Stimulated activated CD4-positive, alpha-beta T cell treated with anti-CD3 and anti-CD28 coated beads, Interleukin-4, amount 100 ng/mL, for 1 hour (primary cell): ENCODE measurements at regions not wholly inside any gene's neighbourhood (a gene's known extent, or its start where the extent isn't known, plus 50 kb on each side); places are given as distances from the start of the nearest gene placed in this dataset.

Experiments
- DNase-seq: peaks from one replicate; pipeline ENCODE4 v3.0.0-alpha.2; 2020

DNA sequence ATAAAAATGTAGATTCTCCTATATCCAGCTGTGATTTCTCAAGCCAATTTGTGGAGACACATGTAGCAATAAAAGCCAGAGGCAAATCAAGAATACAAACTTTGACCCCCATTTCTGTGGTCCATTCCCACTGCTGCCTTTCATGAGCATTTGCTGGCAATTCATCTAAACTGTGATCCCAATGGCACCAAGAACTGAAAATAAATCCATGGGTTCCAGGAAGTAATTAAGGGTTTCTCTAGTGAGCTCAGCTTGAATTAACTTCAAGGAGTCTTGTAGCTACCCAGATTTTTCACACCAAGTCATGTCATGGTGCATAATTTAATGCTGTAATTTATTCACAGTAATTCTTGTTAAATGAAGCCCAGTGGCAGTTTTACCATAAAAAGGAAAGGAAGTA lies 145.0 kb upstream of the SMC2 start:
- no peak for DNase-seq

DNA sequence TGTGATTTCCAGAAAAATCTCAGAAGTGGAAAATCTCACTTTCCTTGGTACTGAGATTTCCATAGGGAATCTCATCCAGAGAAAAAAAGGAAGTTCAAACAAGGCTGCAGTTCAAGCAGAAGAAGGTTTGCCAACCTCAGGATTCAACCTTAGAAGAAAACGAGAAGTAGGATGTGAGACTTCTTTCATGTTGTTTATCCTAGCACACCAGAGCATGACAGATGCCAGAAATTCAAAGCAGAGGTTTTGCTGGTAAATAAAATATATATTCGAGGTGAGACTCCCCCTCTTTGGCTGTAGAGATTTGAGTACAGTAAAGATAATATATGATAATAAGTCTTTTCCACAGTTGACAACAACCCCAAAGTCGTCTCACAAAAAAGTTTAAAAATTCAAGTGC lies 116.9 kb upstream of the SMC2 start:
- no peak for DNase-seq

DNA sequence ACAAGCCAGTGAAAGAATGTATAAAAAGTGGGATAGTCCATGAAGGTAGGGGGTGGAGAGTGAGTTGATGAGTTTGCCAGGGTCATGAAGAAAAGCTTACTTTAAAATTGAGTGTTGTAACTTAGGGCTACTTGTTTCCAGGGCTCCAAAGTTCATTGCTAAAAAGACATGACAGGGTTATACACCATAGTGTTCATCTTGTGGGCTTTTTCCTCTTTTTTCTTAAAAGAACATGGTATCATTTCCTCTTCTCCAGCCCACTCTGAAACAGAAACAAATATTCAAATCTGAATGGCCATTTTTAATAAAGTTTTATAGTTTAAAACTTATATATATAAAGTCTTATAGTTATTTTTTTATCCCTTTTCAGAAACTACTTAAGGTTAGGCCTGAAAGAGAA lies 115.7 kb upstream of the SMC2 start:
- DNase-seq = no peak

DNA sequence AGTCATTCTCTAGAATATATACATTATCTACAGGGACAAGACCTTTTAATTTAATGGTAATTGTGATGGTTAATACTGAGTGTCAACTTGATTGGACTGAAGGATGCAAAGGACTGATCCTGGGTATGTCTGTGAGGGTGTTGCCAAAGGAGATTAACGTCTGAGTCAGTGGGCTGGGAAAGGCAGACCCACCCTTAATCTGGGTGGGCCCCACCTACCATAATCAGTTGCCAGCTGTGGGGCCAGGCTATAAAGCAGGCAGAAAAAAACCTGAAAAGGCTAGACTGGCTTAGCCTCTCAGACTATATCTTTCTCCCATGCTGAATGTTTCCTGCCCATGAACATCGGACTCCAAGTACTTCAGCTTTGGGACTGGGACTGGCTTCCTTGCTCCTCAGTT lies 112.2 kb upstream of the SMC2 start:
- no peak for DNase-seq

DNA sequence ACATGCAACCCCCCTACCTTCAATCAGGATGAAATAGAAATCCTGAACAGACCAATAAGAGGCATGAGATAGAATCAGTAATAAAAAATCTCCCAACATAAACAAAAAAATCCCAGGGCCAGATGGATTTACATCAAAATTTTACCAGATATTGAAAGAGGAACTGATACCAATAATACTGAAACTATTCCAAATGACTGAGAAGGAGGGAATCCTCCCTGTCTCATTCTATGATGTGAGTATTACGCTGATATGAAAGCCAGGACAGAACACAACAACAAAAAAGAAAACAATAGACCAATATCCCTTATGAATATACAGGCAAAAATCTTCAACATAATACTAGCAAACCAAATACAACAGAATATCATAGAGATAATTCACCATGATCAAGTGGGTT lies 109.0 kb upstream of the SMC2 start:
- no peak for DNase-seq

DNA sequence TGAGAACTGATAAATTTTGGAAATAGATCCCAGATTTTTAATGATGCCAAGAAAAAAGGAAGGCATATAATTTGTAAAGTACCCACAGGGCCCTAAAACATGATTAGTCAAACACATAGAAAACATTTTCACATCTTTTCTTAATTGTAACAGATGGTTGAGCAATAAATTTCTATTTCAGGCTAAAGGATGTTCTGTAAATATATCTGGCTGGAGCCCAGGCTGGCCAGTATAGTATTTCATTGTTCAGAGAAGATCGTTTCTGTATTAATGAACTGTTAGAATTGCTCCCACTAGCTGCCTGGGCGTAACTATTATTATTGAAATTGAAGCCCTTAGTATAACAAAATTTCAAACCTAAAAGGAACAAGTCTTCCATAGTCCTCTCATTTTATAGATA lies 105.3 kb upstream of the SMC2 start:
- no peak for DNase-seq

DNA sequence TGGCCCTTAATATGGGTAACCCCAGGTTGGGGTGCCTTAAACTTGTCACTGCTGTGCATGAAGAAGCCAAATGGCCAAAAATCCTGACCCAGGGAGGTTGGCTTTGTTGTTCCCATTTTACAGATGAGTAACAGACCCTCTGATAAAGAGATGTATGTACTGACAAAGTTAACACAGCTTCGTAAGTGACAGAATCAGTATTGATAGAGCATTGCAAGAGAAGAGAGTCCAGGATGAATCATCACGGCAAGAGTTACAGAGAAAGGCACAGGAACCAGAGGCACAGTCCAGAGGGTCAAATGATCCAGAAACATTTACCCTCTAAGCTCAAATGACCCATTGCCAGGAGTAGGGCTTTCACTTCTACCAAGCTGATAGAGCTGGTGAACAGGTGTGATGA lies 103.8 kb upstream of the SMC2 start:
- DNase-seq = no peak

DNA sequence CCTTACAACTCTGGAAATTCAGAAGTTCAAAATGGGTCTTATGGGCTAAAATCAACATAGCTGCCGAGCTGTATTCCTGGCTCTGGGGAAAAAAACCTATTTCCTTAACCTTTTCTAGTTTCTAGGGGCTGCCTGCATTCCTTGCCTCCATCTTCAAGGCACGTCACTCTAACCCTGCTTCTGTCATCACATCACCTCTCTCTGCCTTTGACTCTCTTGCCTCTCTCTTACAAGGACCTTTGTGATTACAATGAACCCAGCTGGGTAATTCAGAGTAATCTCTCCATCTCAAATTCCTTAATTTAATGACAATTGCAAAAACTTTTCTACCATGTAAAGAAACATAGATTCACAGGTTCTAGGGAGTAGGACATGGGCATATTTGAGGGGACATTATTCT lies 103.1 kb upstream of the SMC2 start:
- no peak for DNase-seq

DNA sequence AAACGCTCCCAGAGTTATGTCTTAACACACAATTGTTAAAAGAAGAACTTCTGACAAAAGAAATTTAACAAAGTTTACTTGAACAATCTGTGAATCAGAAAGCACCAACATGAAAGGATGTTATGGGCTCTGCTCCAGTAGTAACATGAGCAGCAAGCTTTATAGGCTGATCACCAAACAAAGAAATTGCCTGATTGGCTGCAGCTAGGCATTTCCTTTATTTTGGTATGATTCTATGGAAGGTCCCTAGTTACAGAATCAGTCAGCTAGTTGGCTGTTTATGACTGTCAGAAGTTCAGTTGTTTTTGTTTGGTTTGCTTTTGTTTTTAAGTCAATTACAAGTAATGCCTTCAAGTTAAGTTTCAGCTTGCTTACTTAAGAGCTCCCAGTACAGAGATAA lies 102.4 kb upstream of the SMC2 start:
- no peak for DNase-seq

DNA sequence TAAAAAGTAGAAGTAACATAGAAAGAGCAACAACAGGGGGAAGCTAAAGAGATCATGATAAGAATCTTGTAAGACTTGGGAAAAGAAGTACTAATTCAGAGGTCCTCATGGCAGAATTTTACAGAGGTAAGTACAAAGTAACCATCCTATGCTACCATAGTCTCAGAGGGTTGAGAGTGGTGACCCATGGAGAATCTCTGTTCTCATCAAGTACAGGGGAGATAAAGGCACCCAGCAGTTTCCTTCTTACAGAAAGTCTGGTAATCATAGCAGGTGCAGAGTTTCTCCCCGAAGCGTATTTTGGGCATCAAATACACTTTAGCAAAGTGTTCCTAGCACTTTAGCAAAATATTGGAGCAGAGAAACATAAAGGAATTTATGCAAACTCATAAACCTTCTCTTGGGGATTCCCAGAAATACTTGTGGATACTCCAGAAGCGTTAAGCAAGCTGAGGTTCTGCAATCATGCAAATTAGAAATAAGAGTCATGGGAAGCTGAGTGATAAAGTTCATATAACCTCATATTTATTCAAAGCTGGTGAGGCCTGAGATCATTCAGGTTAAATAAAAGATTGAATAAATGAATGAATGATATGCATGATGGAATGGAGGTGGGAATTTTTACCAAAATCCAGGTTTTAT lies 101.0 kb upstream of the SMC2 start:
- DNase-seq = no peak

DNA sequence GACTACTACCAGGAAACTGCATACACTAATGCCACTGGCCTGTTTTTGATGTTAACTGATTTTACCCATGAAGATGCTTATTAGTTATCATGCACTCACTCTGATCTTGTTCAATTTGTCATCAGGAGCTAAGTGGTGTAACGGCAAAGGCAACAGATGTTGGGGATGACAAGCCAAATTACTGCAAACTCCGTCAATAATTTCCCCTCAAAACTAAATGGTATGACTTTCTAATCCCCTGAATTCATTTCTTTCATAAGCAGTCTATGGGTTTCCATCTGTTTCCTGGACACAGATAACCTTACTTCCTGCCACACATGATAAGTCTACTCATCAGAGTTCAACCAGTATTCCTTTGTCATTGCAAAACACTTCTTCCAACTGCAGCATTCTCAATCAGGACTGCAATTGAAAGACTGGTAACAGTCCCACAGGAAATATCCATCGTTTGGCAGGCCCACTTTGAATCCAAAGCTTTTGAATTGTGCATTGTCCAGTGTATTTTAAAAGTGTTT lies 96.2 kb upstream of the SMC2 start:
- DNase-seq = no peak

DNA sequence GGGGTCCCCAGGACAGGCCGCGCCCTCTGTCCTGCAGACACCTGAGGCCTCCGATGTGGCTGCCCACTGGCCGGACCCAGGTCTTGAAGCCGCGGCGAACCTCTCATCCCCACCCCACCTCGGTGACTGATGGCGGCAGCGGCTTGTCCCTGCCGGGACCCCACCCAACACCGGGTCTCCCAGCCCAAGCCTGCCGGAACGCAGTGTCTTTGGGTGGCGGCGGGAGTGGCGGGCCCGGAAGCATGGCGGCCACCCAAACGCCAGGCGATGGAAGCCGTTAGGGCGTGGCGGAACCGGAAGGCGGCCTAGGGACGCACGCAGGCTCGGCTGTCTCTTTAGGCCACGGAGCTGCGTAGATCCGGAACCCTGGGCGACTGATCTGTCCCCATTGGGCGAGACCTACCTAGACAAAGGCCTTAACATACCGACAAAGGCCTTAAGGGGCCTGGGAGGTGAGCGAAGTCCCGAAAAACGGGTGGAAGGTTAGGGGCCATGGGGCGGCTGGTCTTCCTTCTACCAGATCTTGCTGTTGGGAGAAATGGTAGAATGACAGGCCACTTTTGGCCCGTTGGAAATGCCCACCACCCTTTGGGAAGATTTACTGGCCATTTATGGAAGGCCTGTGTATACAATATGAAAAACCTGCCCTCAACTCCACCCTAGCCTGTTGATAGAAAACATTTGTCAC lies 94.6 kb upstream of the SMC2 start:
- no peak for DNase-seq

DNA sequence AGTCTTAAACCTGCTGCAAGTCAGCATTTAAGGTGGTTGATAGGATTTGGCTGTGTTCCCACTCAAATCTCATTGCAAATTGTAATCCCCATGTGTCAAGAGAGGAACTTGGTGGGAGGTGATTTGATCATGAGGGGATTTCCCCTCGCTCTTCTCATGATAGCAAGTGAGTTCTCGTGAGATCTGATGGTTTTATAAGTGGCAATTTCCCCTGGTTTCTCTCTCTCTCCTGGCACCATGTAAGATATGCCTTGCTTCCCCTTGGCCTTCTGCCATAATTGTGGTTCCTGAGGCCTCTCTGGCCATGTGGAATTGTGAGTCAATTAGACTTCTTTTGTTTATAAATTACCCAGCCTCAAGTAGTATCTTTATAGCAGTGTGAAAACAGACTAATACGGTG lies 84.3 kb upstream of the SMC2 start:
- DNase-seq = no peak

DNA sequence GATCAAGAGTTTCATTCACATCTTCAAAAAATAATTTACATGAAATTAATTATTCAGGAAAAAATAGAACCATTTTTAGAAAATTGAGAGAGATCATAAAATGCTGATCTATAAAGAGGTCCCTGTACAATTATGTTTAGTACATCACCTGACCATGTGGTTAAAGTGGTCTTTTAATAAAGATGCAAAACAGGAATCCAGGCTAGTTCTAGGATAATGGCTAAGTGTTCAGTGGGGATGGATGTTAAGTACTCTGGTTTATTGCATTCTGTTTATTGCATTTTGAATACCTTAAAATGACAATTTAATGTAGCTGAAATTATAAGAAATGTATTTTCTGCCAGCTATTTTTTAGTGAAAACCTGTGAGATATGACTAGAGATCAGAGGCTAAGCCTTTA lies 72.0 kb upstream of the SMC2 start:
- no peak for DNase-seq

DNA sequence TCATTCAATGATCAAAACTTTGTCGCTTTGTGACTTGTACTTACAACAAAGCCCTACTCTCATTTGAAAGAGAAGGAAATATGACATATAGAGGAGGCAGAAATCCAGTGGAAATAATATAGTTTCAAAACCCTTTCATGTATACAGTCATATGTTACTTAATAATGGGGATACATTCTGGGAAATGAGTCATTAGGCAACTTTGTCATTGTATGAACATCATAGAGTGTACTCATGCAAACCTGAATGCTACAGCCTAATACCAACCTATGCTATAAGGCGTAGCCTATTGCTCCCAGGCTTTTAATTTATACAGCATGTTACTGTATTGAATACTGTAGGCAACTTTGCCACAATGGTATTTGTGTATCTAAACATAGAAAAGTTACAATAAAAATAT lies 69.0 kb upstream of the SMC2 start:
- no peak for DNase-seq

DNA sequence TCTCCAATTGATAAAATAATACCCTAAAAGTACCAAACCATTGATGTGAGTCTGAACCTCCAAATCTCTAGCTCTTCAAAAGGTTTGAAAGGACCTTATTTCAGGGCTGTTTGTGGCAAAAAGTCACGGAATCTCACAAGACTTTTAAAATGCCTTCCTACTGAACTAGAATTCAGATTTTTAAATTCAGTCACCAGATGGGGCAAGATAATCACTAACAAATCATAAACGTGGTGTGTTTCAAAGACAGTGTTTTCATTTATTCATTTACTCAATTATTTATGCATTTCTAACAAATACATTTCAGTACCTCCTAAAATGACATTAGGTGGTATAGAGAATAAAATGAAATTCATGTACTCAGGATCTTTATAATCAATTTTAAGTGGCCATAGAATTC lies 68.2 kb upstream of the SMC2 start:
- no peak for DNase-seq

DNA sequence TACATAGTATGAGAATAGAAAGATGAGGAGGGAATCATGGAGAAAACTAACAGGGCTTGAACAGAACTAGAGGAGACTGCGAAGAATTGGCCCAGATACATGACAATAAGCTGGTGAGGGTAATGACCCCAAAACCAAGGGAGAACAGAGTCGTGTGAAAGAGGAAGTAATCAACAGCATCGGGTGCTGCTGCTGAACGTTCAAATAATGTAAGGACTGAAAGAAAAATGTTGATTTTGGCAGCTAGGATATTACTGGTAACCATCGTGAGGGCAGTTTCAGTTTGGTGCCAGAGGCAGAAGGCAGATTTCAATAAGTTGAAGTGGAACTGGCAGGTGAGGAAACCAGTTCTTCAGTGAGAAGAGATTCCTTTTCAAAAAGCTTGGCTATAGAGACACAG lies 66.8 kb upstream of the SMC2 start:
- no peak for DNase-seq

DNA sequence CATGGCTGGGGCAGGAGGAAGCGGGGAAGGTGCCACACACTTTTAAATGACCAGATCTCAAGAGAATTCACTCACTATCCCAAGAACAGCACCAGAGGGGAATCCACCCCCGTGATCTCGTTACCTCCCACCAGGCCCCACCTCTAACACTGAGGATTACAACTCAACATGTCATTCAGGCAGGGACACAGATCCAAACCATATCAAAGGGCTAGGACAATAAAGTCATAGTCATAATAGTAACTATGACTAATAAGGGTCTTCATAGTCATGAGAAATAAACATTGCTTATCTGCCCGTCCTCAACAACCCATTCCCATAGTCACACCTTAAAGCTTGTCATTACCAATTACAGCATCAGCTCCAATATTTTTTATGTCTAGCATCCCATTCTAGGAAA lies 65.3 kb upstream of the SMC2 start:
- no peak for DNase-seq
